ENCODE measurements at regions not wholly inside any gene's neighbourhood (a gene's known extent, or its start where the extent isn't known, plus 50 kb on each side); places are given as distances from the start of the nearest gene placed in this dataset.

DNA sequence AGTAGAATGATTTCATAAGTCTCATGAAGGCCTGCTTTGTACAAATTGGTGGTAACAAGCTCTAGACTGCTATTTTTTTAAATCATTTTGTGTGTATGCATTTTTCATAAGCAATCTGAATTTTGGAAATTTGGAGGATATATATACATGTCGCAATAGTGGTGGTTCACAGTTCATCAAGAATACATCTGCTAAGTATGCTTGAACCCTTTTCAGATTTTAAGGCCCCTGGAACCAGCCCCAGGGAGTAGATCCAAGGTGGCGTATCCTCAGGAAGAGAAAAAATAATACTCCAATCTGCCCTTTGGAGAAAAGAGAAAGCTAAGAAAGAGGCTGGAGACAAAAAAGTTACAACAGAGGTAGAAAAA is 141.6 kb downstream of the HINT1 start:
- TF ChIP-seq, protein P1, sequence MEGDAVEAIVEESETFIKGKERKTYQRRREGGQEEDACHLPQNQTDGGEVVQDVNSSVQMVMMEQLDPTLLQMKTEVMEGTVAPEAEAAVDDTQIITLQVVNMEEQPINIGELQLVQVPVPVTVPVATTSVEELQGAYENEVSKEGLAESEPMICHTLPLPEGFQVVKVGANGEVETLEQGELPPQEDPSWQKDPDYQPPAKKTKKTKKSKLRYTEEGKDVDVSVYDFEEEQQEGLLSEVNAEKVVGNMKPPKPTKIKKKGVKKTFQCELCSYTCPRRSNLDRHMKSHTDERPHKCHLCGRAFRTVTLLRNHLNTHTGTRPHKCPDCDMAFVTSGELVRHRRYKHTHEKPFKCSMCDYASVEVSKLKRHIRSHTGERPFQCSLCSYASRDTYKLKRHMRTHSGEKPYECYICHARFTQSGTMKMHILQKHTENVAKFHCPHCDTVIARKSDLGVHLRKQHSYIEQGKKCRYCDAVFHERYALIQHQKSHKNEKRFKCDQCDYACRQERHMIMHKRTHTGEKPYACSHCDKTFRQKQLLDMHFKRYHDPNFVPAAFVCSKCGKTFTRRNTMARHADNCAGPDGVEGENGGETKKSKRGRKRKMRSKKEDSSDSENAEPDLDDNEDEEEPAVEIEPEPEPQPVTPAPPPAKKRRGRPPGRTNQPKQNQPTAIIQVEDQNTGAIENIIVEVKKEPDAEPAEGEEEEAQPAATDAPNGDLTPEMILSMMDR (conservative IDR thresholded peaks at IDR 0.05): no peak
- TF ChIP-seq EZH2 (IDR thresholded peaks at IDR 0.05; ENCODE audit: low read depth): no peak
- no peak overlapping the region for H3K4me2 ChIP-seq
- no peaks in the 10 kb centered on the region for H3K4me1 ChIP-seq (replicated peaks; ENCODE audit: insufficient read depth)
- H3K79me2 ChIP-seq (ENCODE audit: low read depth): no peaks in the 10 kb centered on the region
- ChIA-PET CTCF (no interaction called here), POLR2A (ENCODE audit: unreplicated experiment) (no interaction called here)
- no peaks in the 10 kb centered on the region for H3K9me3 ChIP-seq (ENCODE audit: insufficient read depth, low read depth)
- no peaks in the 10 kb centered on the region; the same call in 1 of the 2 replicates for H3K27me3 ChIP-seq (ENCODE audit: insufficient read depth, low read depth)
- no peaks in the 10 kb centered on the region for H4K20me1 ChIP-seq (ENCODE audit: insufficient read depth)
- no peak overlapping the region for H2AFZ ChIP-seq
- no peak overlapping the region for H3K4me3 ChIP-seq
- no peak overlapping the region for H3K27ac ChIP-seq
- no TSS peak for BruUV-seq (replicated peaks)
- intact Hi-C loops (cut with micrococcal nuclease; ENCODE audit: unreplicated experiment): no loop called here
- H3K36me3 ChIP-seq (ENCODE audit: low read depth): no peaks in the 10 kb centered on the region
- no peaks in the 10 kb centered on the region for H3K9me2 ChIP-seq (ENCODE audit: insufficient read depth)
- no peak for DNase-seq
- H3F3A ChIP-seq (ENCODE audit: insufficient read depth, low read depth): no peaks in the 10 kb centered on the region

DNA sequence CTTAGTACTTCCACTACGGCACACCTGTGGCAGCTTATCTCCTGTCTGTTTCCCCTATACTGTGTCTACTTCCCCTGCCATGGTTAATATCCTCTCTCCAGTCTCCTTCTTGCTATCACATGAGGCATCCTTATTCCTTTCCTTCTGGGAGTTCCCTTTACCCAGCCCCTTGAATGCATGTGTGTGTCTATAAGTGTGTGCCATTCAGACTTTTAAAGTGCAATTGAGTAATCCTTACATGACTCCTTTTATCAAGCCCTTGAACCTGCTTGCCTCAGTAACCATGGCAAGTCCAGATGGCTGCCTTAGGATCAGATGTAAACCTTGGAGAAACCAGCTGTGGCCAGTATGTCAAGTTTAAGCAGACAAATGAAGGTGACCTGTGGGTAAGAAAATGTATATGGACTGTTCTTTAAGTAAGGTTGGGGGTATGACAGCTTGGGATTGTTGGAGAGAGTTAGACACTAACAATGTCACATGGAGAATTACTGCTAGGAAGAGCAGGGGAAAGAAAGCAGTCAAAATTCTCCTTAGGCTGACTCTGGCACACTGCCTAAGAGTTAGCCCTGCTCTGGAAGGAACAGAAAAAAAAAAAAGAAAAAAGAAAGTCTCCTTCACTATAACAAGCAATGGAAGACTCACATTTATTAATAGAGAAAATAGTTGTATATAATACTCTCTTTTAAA is 142.1 kb downstream of the HINT1 start:
- H3K36me3 ChIP-seq (ENCODE audit: low read depth): no peaks in the 10 kb centered on the region
- no peaks in the 10 kb centered on the region for H3K9me3 ChIP-seq (ENCODE audit: insufficient read depth, low read depth)
- no peak overlapping the region for H3K4me2 ChIP-seq
- H3K27ac ChIP-seq: no peak overlapping the region
- no peak overlapping the region for H3K4me3 ChIP-seq
- no TSS peak for BruUV-seq (replicated peaks)
- ChIA-PET CTCF (no interaction called here), POLR2A (ENCODE audit: unreplicated experiment) (no interaction called here)
- no peaks in the 10 kb centered on the region for H3K9me2 ChIP-seq (ENCODE audit: insufficient read depth)
- no peaks in the 10 kb centered on the region for H3F3A ChIP-seq (ENCODE audit: insufficient read depth, low read depth)
- H3K4me1 ChIP-seq (replicated peaks; ENCODE audit: insufficient read depth): no peaks in the 10 kb centered on the region
- no peaks in the 10 kb centered on the region for H4K20me1 ChIP-seq (ENCODE audit: insufficient read depth)
- H2AFZ ChIP-seq: no peak overlapping the region
- H3K79me2 ChIP-seq (ENCODE audit: low read depth): no peaks in the 10 kb centered on the region
- H3K27me3 ChIP-seq (ENCODE audit: insufficient read depth, low read depth): no peaks in the 10 kb centered on the region; the same call in 1 of the 2 replicates
- intact Hi-C loops (cut with micrococcal nuclease; ENCODE audit: unreplicated experiment): no loop called here
- no peak for TF ChIP-seq EZH2 (IDR thresholded peaks at IDR 0.05; ENCODE audit: low read depth)
- TF ChIP-seq, protein P1 (conservative IDR thresholded peaks at IDR 0.05): no peak
- no peak for DNase-seq

GRCh38 chr5:131021646-131022045 is 143.4 kb downstream of the HINT1 start:
- Histone ChIP-seq H3K4me1 (replicated peaks; ENCODE audit: insufficient read depth) (no peaks in the 10 kb centered on the region), H4K20me1 (ENCODE audit: insufficient read depth) (no peaks in the 10 kb centered on the region), H2AFZ (no peak overlapping the region), H3K27me3 (ENCODE audit: insufficient read depth, low read depth) (no peaks in the 10 kb centered on the region; the same call in 1 of the 2 replicates), H3F3A (ENCODE audit: insufficient read depth, low read depth) (no peaks in the 10 kb centered on the region), H3K9me3 (ENCODE audit: insufficient read depth, low read depth) (no peaks in the 10 kb centered on the region), H3K4me2 (no peak overlapping the region), H3K27ac (no peak overlapping the region), H3K9me2 (ENCODE audit: insufficient read depth) (no peaks in the 10 kb centered on the region), H3K4me3 (no peak overlapping the region), H3K36me3 (ENCODE audit: low read depth) (no peaks in the 10 kb centered on the region), H3K79me2 (ENCODE audit: low read depth) (no peaks in the 10 kb centered on the region)
- ChIA-PET POLR2A (ENCODE audit: unreplicated experiment) (no interaction called here), CTCF (no interaction called here)
- TF ChIP-seq EZH2 (IDR thresholded peaks at IDR 0.05; ENCODE audit: low read depth): no peak
- TF ChIP-seq, protein P1 (conservative IDR thresholded peaks at IDR 0.05): no peak
- DNase-seq: no peak
- intact Hi-C loops (cut with micrococcal nuclease; ENCODE audit: unreplicated experiment): no loop called here
- no TSS peak for BruUV-seq (replicated peaks)
